Stimulated activated CD4-positive, alpha-beta T cell treated with anti-CD3 and anti-CD28 coated beads, Interleukin-2, amount 100 ng/mL, for 4 hours (primary cell): ENCODE measurements at regions not wholly inside any gene's neighbourhood (a gene's known extent, or its start where the extent isn't known, plus 50 kb on each side); places are given as distances from the start of the nearest gene placed in this dataset.

Experiments used
- DNase-seq: peaks from one replicate; pipeline ENCODE4 v3.0.0-alpha.2; 2020; ENCODE audit warnings: low read depth

DNA sequence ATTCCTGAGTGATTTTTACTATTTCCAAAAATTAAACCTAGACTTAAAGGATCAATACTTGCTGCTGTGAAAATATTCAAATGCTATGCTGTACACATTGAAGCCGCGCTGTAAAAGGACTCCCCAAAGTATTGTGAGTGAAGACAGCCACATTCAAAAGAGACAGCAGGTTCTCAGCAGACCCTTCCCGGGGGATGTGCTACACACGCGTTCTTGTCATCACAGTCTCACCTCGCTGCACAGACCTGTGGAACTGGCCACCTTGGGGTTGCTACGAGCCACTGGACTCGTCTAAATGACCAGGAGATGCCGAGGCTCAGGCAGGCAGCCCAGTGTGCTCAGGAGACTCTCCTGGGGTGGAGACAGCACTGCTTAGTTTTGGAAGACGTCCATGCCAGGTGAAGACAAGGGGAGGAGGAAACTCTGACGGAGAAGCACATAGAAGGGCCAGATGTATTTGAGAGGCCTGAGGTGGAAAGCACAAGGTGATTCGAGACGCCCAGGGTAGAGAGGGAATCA, 367.7 kb upstream of the SHH start:
- DNase-seq, result no peak

- DNase-seq, result no peak
These were observed 366.6 kb upstream of the SHH start for GRCh38 chr7:156178857-156179256.

DNA sequence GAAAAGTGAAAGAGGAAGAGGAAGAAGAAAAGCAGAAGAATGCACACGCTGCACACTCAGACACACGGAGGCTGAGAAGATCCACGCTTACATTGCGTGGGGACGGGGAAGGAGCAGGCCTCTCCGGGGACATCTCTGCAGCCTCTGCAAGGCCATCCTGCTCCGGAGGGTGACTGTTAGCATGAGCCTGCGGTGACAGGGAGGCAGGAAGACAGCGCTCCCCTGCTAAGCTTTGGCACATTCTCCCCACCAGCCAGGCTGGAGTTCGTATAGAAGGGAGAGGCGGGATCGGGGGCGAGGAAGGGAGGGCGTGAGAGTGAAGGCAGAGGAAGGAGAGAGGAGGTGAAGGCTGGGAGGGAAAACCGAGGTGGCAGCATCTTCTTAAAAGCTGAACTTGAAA, 366.0 kb upstream of the SHH start:
- no peak for DNase-seq

- no peak for DNase-seq
These were observed 365.3 kb upstream of the SHH start for GRCh38 chr7:156177422-156178055.

DNA sequence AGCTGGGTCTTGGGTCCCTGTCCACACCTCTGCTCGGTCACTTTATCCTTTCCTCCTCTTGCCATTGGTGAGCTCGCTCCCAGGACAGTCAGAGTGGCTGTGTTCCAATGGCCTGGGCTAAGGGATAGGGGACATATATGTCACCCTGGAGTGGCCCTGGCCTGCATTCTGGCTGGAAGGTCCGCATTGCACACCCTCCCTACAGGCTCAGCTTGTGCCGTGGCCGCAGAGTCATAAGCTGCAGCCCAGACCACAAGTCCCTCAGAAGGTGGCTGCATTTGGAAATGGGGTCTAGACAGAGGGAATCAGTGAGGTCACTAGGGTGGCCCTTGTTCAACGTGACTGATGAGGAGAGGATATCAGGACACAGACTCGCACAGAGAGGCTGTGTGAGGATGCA, 363.8 kb upstream of the SHH start:
- DNase-seq, result no peak

GRCh38 chr7:156175003-156175402, 362.7 kb upstream of the SHH start:
- no peak for DNase-seq

- no peak for DNase-seq
These were observed 362.2 kb upstream of the SHH start for GRCh38 chr7:156174428-156174827.

DNA sequence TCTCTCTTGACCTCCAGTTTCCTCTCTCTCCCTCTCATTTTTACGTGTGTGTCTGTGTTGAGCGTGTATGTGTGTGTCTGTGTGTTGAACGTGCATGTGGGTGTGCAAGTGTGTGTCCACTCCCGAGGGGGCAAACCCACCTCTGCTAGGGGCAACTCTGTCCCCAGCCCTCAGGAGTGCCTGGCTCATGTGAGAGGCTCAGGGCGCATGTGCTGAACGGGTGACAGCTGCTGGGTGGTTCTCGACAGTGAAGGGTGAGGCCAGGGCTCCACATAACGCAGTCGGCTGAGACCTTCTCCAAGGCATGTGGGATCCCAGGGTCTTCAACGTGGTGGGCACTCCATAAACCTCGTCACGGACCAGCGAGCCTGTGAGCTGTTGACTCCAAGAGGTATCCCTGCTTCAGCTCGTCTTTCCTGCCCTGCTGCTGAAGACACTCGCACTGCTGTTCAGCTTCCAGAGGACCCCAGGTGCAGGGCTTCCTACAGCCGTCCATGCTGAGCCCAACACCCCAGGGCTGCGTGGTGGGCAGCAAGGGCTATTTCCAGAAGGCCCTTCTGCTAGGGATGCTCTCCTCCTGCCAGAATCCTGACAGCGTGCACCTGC, 361.6 kb upstream of the SHH start:
- no peak for DNase-seq

- no peak for DNase-seq
These were observed 361.1 kb upstream of the SHH start for GRCh38 chr7:156173346-156173745.

DNA sequence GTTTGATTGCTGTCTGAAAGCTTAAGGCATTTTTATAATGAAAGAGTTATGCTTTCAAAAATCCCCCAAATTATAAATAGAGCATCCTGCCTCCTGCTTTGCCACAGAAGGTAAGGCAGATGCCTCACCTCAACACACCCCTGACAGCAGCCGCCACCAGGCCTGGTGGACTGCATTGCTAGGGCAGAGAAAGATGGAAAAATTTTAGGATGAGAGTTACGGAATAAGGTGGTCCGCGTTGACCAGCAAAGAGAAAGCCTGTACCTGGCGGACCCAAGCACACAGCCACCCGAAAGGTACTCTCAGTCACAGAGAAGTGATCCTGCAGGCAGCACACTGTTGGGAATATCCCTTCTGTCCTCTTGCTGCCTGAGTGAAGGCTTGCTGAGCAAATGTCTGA, 360.4 kb upstream of the SHH start:
- no peak for DNase-seq

DNA sequence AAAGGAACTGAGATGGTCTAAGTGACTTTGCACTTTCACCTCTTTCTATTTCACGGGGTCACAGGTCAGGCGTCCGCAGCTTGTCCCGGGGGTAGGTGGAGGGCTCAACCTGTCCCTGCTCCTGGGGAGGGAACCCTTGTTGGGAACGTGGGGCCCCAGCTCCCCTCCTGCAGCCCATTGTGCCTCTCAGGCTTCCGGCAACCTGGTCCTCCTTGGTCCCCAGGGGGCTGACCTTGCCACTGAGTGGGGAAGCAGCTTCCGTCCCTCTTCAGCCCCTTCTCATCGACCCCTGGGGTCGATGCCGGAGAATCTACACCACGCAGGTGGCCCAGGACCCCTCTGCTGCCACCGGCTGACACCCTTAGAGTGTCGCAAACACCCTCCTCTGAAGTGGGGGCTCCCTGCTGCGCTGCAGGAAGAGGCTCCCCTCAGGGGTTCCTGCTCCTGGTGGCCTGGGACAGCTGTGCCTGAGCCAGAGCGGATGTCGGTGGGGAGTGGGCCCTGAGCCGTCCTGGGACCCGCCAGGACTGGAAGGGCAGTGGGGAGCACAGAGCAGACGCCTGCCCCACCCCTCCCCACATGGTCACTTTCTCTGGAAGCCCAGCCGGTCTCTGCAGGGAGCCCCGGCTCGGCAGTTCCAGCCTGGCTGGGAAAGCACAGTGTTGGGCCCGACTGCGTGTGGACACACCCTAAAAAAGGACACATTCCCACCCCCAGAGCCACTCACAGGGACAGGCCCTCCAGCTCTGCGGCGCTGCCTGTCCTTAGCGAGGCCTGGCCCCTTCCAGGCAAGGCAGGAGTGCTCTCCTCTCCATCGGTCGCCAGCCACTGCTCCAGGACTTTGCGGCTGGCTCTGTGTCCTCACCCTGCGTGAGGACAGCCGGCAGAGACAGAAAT, 357.5 kb upstream of the SHH start:
- no peak for DNase-seq

GRCh38 chr7:156168434-156168833, 356.2 kb upstream of the SHH start:
- no peak for DNase-seq

GRCh38 chr7:156167987-156168386, 355.7 kb upstream of the SHH start:
- no peak for DNase-seq

DNA sequence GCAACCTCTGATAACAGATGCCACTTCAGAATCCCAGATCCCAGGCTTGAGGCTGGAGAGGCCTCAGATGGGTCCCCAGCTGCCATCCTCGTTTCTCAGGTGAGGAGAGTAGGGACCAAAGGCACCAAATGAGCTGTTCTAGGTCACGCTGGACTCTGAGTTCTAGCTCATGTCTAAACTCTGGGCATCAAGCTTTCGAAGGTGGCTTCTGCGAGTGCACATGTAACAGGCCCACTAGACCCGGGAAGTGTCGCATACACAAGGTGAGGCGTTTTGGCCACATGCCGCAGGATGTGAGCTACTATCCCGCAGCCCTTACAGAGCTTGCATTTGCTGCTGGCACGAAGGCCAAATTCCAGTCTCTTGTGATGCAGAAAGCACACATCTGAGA, 355.1 kb upstream of the SHH start:
- no peak for DNase-seq

GRCh38 chr7:156166692-156167416, 354.6 kb upstream of the SHH start:
- no peak for DNase-seq

DNA sequence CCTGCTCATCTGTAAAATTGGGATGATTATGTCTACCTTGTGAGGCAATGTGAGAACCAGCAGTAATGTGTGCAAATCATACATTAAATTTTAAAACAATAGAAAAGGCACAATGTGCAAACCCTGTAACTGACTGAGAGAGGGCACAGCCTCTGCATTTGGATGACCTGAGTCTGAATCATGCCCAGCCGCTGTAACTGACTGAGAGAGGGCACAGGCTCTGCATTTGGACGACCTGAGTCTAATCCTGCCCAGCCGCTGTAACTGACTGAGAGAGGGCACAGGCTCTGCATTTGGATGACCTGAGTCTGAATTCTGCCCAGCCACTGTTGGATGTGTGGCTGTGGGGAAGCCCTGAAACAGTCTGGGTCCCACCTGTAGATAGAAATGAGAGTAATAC, 351.5 kb upstream of the SHH start:
- no peak for DNase-seq

GRCh38 chr7:156162451-156162850, 350.2 kb upstream of the SHH start:
- DNase-seq, result no peak

DNA sequence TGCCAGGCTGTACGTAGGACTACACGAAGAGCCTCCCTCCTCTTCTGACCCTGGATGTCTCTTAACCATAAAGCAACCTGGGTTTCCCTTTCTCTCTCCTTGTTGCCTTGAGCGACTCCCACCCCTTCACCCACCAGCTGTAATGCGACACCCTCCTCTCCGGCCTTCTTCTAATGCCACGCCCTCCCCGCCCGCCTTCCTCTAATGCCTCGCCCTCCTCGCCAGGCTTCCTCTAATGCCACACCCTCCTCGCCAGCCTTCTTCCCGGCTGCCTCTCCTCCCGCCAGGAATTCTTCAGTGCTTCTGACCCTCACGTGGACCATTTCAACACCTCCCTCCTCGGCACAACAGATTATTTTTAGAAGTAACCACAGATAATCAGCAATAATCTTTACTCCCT, 348.5 kb upstream of the SHH start:
- DNase-seq, result no peak

- no peak for DNase-seq
These were observed 346.4 kb upstream of the SHH start for GRCh38 chr7:156158693-156159092.

GRCh38 chr7:156158213-156158612, 345.9 kb upstream of the SHH start:
- DNase-seq, result no peak

DNA sequence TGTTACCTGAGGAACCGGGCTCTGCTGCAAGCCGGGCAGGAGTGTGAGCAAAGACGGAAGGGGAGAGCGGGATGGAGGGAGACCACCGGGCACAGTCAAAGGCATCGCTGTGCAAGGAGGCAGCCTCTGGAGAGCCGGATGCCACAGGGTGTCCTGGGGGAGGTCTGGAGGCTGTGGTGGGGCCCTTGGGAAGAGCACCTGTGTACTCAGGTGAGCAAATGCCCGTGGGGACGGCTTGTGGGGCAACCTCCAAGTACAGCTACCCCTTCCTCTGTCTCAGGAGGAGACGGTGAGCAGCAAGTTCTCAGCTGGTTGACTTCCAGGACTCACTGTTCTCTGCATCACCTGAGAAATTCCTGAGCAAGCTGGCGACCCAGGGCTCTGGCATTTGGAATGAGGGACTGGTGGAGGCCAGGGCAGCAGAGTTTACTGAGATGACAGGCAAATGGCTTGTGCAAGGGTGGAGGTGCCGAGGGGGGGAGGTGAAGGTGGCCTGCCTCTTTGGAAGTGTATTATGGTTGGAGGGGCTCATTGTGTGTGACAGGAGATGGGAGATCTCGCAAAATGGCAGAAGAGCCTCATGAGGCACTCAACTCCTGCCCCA, 345.2 kb upstream of the SHH start:
- no peak for DNase-seq
